ENCODE measurements at regions not wholly inside any gene's neighbourhood (a gene's known extent, or its start where the extent isn't known, plus 50 kb on each side); places are given as distances from the start of the nearest gene placed in this dataset.

GRCh38 chr9:89723469-89724100, 118.8 kb downstream of the GADD45G start:
- TF ChIP-seq CTCF (IDR thresholded peaks at IDR 0.05; ENCODE audit: low read length): no peak
- TF ChIP-seq EZH2 (IDR thresholded peaks at IDR 0.05; ENCODE audit: borderline replicate concordance, low read length): no peak

Data from OCI-LY1 (cell line).